HEK293 (cell line): ENCODE measurements at regions not wholly inside any gene's neighbourhood (a gene's known extent, or its start where the extent isn't known, plus 50 kb on each side); places are given as distances from the start of the nearest gene placed in this dataset.

Experiments
- CTCF ChIA-PET: fragments of 350-600 bp; formaldehyde crosslinking; extraction: SDS; loops from one replicate; lab custom pipeline; 2021; ENCODE audit warnings: antibody characterized with exemption; lab: Yijun Ruan, JAX
- POLR2A ChIA-PET: fragments of 300-600 bp; formaldehyde crosslinking; extraction: SDS; loops from one replicate; lab custom pipeline; 2020; ENCODE audit warnings: antibody characterized with exemption, inconsistent platforms; lab: Yijun Ruan, JAX
- H3K27ac ChIP-seq: fragments of 200-500 bp; sonication (Bioruptor generic); 2 replicates; pipeline ENCODE4 v1.5.1; 2014; ENCODE audit warnings: low read depth, low read length, control low read depth, inconsistent platforms; ENCODE audit errors: extremely low read depth
- H3K36me3 ChIP-seq, 2 experiments: fragments of 200-500 bp in 1 of 2; sonication (Bioruptor generic) in 1 of 2; 1 replicate in 1 of 2; 2 replicates in 1 of 2; pipeline ENCODE4 v1.5.1; 2014 to 2017; ENCODE audit warnings: inconsistent platforms in 2 of 2, low read length in 2 of 2; ENCODE audit not compliant: control insufficient read depth in 2 of 2, insufficient read depth in 1 of 2
- H3K4me1 ChIP-seq: fragments of 200-500 bp; sonication (Bioruptor generic); 2 replicates; pipeline ENCODE4 v1.5.1; 2014; ENCODE audit warnings: mild to moderate bottlenecking, low read length, inconsistent platforms; ENCODE audit not compliant: control insufficient read depth, insufficient read depth
- H3K4me3 ChIP-seq: 2 replicates; pipeline ENCODE4 v1.5.1; 2011; ENCODE audit warnings: low read depth, mild to moderate bottlenecking, control low read depth, low read length, moderate library complexity
- H3K9me3 ChIP-seq: fragments of 200-500 bp; sonication (Bioruptor generic); 2 replicates; pipeline ENCODE4 v1.5.1; 2014; ENCODE audit warnings: low read depth, low read length, inconsistent platforms; ENCODE audit not compliant: control insufficient read depth, insufficient read depth
- KLF8 ChIP-seq: fragments of 450-650 bp; formaldehyde crosslinking; IDR thresholded peaks from 2 replicates; pipeline ENCODE4 v1.5.1; 2016; ENCODE audit warnings: missing biosample characterization, missing genetic modification characterization
- MZF1 ChIP-seq: fragments of 450-650 bp; formaldehyde crosslinking; IDR thresholded peaks from 2 replicates; pipeline ENCODE4 v1.5.1; 2017; ENCODE audit warnings: missing biosample characterization, missing genetic modification characterization, borderline replicate concordance
- PRDM10 ChIP-seq: fragments of 450-650 bp; formaldehyde crosslinking; IDR thresholded peaks from 2 replicates; pipeline ENCODE4 v1.5.1; 2016; ENCODE audit warnings: missing biosample characterization, missing genetic modification characterization
- SALL2 ChIP-seq: fragments of 450-650 bp; formaldehyde crosslinking; IDR thresholded peaks from 2 replicates; pipeline ENCODE4 v1.5.0; 2017; ENCODE audit warnings: missing biosample characterization, mild to moderate bottlenecking, missing genetic modification characterization, borderline replicate concordance
- SCRT2 ChIP-seq: fragments of 450-650 bp; formaldehyde crosslinking; IDR thresholded peaks from 2 replicates; pipeline ENCODE4 v1.5.1; 2016; ENCODE audit warnings: missing biosample characterization, missing genetic modification characterization
- ZFHX2 ChIP-seq: fragments of 450-650 bp; formaldehyde crosslinking; conservative IDR thresholded peaks from 2 replicates; pipeline ENCODE4 v1.5.1; 2016; ENCODE audit warnings: missing biosample characterization, missing genetic modification characterization
- ZFP69B ChIP-seq: fragments of 450-650 bp; formaldehyde crosslinking; IDR thresholded peaks from 2 replicates; pipeline ENCODE4 v1.5.1; 2016; ENCODE audit warnings: missing biosample characterization, missing genetic modification characterization
- ZNF223 ChIP-seq: fragments of 450-650 bp; formaldehyde crosslinking; IDR thresholded peaks from 2 replicates; pipeline ENCODE4 v1.5.1; 2016; ENCODE audit warnings: missing biosample characterization, missing genetic modification characterization
- ZNF366 ChIP-seq: fragments of 450-650 bp; formaldehyde crosslinking; conservative IDR thresholded peaks from 2 replicates; pipeline ENCODE4 v1.5.1; 2016; ENCODE audit warnings: missing biosample characterization, missing genetic modification characterization
- ZNF37A ChIP-seq: fragments of 450-650 bp; IDR thresholded peaks from 2 replicates; pipeline ENCODE4 v1.5.1; 2018; ENCODE audit warnings: missing biosample characterization, missing genetic modification characterization
- ZNF610 ChIP-seq: fragments of 450-650 bp; formaldehyde crosslinking; IDR thresholded peaks from 2 replicates; pipeline ENCODE4 v1.5.1; 2016; ENCODE audit warnings: missing biosample characterization, missing genetic modification characterization, borderline replicate concordance
- ZNF621 ChIP-seq: fragments of 450-650 bp; formaldehyde crosslinking; IDR thresholded peaks from 2 replicates; pipeline ENCODE4 v1.5.1; 2017; ENCODE audit warnings: missing biosample characterization, missing genetic modification characterization
- ZNF664 ChIP-seq: fragments of 450-650 bp; formaldehyde crosslinking; IDR thresholded peaks from 2 replicates; pipeline ENCODE4 v1.5.1; 2016; ENCODE audit warnings: missing biosample characterization, missing genetic modification characterization
- ZNF747 ChIP-seq: fragments of 450-650 bp; formaldehyde crosslinking; IDR thresholded peaks from 2 replicates; pipeline ENCODE4 v1.5.1; 2016; ENCODE audit warnings: missing biosample characterization, missing genetic modification characterization
- ZNF76 ChIP-seq: fragments of 450-650 bp; formaldehyde crosslinking; IDR thresholded peaks from 2 replicates; pipeline ENCODE4; 2016; ENCODE audit warnings: low read depth, missing biosample characterization, missing genetic modification characterization, borderline replicate concordance
- ZNF785 ChIP-seq: fragments of 450-650 bp; formaldehyde crosslinking; IDR thresholded peaks from 2 replicates; pipeline ENCODE4 v1.5.1; 2016; ENCODE audit warnings: missing biosample characterization, missing genetic modification characterization
- TF ChIP-seq, protein P1 (sequence below): fragments of 450-650 bp; formaldehyde crosslinking; IDR thresholded peaks from 2 replicates; pipeline ENCODE4 v1.5.1; 2016; ENCODE audit warnings: missing biosample characterization, missing genetic modification characterization

GRCh38 chr16:85463672-85464382 is 149.3 kb upstream of the GSE1 start:
- peak; percentile 46; the same call in 1 of the 2 replicates for TF ChIP-seq SCRT2 (tag by site-specific recombination)
- TF ChIP-seq ZNF610 (tag by site-specific recombination) = no peak
- H3K27ac ChIP-seq = no peak overlapping the region
- no peaks in the 10 kb centered on the region for H3K9me3 ChIP-seq
- H3K4me3 ChIP-seq = no peak overlapping the region
- peaks cover 11% of the 10 kb centered on the region for H3K4me1 ChIP-seq
- CTCF ChIA-PET = interaction anchor here (0.7 to 1.1 kb wide), 3 partner anchors 9 to 94 kb away, joined by 3 to 4 read pairs (median 3); no protein-coding TSS in a partner anchor
- H3K36me3 ChIP-seq = no peaks in the 10 kb centered on the region
- POLR2A ChIA-PET = no interaction called here

- TF ChIP-seq ZNF621 (tag by site-specific recombination) = no peak
- TF ChIP-seq ZNF747 (tag by site-specific recombination) = no peak
- TF ChIP-seq PRDM10 (tag by site-specific recombination) = peak; percentile 81
- TF ChIP-seq SALL2 (tag by site-specific recombination) = no peak
- no peak for TF ChIP-seq ZNF366 (tag by site-specific recombination)
- TF ChIP-seq ZNF37A (tag by site-specific recombination) = no peak
- POLR2A ChIA-PET = interaction anchor here (0.5 kb wide), 1 partner anchor 34 kb away, joined by 8 read pairs; no protein-coding TSS in a partner anchor
- H3K4me1 ChIP-seq = peaks cover 11% of the 10 kb centered on the region
- CTCF ChIA-PET = interaction anchor here (0.6 to 1.9 kb wide), 8 partner anchors 8 to 768 kb away, joined by 3 to 6 read pairs (median 4); no protein-coding TSS in a partner anchor
- no peak overlapping the region for H3K27ac ChIP-seq
- H3K4me3 ChIP-seq = no peak overlapping the region
- no peaks in the 10 kb centered on the region for H3K36me3 ChIP-seq
- no peaks in the 10 kb centered on the region for H3K9me3 ChIP-seq
Measured at GRCh38 chr16:85464383-85465305, 148.5 kb upstream of the GSE1 start.

DNA sequence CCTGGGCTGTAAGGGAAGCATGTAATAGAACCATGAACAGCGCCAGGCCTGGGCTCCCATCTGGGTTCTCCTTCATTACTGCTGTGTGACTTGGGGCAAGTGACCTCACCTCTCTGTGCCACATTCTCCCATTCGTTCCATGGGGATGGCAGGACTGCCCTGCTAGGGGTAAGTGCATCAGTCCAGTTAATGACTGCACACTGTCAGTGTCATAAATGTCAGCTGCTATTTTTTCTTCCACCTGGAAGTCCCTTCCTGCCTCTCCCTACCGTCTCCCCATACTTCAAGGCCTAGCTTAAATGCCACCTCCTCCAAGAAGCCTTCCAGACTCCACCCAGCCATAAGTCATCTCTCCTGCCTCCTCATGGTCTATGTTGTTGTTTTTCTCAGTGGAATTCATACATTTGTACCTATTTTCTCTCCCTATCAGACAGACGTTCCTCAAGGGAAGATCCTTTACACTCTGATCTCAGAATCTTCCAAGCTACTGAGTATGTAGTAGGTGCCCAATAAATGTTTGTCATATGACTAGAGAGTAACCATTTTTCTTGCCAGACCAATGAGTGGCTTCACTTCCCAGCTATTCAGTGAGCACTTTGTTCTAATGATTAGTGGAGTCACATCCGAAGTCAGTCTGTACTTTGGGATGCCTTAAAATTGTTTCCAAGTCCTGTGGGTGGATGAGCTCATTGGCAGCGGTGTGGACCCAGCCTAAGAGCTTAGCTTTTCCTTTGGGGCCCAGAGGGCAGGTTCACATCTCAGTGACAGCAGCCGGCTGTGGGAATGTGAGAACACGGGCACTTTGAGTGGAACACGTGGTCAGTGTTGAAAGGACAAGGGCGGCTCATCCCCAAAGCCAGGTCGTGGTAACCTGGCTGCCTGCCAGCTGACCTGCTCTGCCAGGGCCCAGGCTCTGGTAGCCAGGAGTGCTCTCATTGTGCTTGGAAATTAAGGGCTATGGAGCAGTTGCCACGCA is 147.5 kb upstream of the GSE1 start:
- H3K36me3 ChIP-seq = no peaks in the 10 kb centered on the region
- H3K4me1 ChIP-seq = peaks cover 11% of the 10 kb centered on the region
- ChIA-PET POLR2A (interaction anchor here (0.6 to 0.7 kb wide), 2 partner anchors 88 to 683 kb away, joined by 3 to 6 read pairs; no protein-coding TSS in a partner anchor), CTCF (interaction anchor here (0.6 to 1.9 kb wide), 8 partner anchors 12 to 769 kb away, joined by 3 to 6 read pairs (median 3); no protein-coding TSS in a partner anchor)
- H3K27ac ChIP-seq = no peak overlapping the region
- H3K9me3 ChIP-seq = no peaks in the 10 kb centered on the region
- H3K4me3 ChIP-seq = no peak overlapping the region
- no peak for TF ChIP-seq ZNF76 (tag by site-specific recombination)
- TF ChIP-seq KLF8 (tag by site-specific recombination) = no peak
- TF ChIP-seq ZFP69B (tag by site-specific recombination) = peak; percentile 90
- TF ChIP-seq ZNF664 (tag by site-specific recombination) = peak; percentile 93
- TF ChIP-seq MZF1 (tag by site-specific recombination) = no peak
- peak; percentile 63; the same call in 1 of the 2 replicates for TF ChIP-seq ZFHX2 (tag by site-specific recombination)
- TF ChIP-seq ZNF223 (tag by site-specific recombination) = no peak
- TF ChIP-seq PRDM10 (tag by site-specific recombination) = peak; percentile 84
- TF ChIP-seq ZNF785 (tag by site-specific recombination) = no peak
- TF ChIP-seq, protein P1, sequence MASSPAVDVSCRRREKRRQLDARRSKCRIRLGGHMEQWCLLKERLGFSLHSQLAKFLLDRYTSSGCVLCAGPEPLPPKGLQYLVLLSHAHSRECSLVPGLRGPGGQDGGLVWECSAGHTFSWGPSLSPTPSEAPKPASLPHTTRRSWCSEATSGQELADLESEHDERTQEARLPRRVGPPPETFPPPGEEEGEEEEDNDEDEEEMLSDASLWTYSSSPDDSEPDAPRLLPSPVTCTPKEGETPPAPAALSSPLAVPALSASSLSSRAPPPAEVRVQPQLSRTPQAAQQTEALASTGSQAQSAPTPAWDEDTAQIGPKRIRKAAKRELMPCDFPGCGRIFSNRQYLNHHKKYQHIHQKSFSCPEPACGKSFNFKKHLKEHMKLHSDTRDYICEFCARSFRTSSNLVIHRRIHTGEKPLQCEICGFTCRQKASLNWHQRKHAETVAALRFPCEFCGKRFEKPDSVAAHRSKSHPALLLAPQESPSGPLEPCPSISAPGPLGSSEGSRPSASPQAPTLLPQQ (tag by site-specific recombination) = peak; percentile 97
